ENCODE measurements at regions not wholly inside any gene's neighbourhood (a gene's known extent, or its start where the extent isn't known, plus 50 kb on each side); places are given as distances from the start of the nearest gene placed in this dataset.

GRCh38 chr2:2590841-2591541, 259.9 kb upstream of the MYT1L start:
- Histone ChIP-seq H3K4me2 (ENCODE audit: low read depth, low read length, poor library complexity, severe bottlenecking) (no peak overlapping the region), H3K36me3 (ENCODE audit: low read length) (no peaks in the 10 kb centered on the region; the same call in 1 of the 2 replicates), H3F3A (ENCODE audit: insufficient read depth) (no peaks in the 10 kb centered on the region), H3K4me3 (ENCODE audit: insufficient read depth, low read length, poor library complexity, severe bottlenecking) (no peak overlapping the region), H4K20me1 (ENCODE audit: low read depth, low read length) (no peaks in the 10 kb centered on the region), H3K27ac (ENCODE audit: low read depth, low read length) (no peak overlapping the region), H3K9me3 (ENCODE audit: insufficient read depth, low read length) (no peaks in the 10 kb centered on the region), H3K9me2 (replicated peaks; ENCODE audit: insufficient read depth, low read length) (no peaks in the 10 kb centered on the region), H3K79me2 (ENCODE audit: insufficient read depth, low read length) (no peaks in the 10 kb centered on the region), H3K9ac (ENCODE audit: low read length) (no peak overlapping the region), H2AFZ (ENCODE audit: low read depth, low read length, severe bottlenecking) (no peak overlapping the region), H3K27me3 (ENCODE audit: low read length) (no peaks in the 10 kb centered on the region)
- TF ChIP-seq EZH2phosphoT487 (conservative IDR thresholded peaks at IDR 0.05; ENCODE audit: low read length) (no peak), CTCF (IDR thresholded peaks at IDR 0.05; ENCODE audit: insufficient read depth, low read length, poor library complexity, severe bottlenecking) (no peak)

- Histone ChIP-seq H3K9ac (ENCODE audit: low read length) (no peak overlapping the region), H3K9me2 (replicated peaks; ENCODE audit: insufficient read depth, low read length) (no peaks in the 10 kb centered on the region), H3K9me3 (ENCODE audit: insufficient read depth, low read length) (no peaks in the 10 kb centered on the region), H3K36me3 (ENCODE audit: low read length) (no peaks in the 10 kb centered on the region; the same call in 1 of the 2 replicates), H3K79me2 (ENCODE audit: insufficient read depth, low read length) (no peaks in the 10 kb centered on the region), H3K27ac (ENCODE audit: low read depth, low read length) (no peak overlapping the region), H4K20me1 (ENCODE audit: low read depth, low read length) (no peaks in the 10 kb centered on the region), H3K4me3 (ENCODE audit: insufficient read depth, low read length, poor library complexity, severe bottlenecking) (no peak overlapping the region), H2AFZ (ENCODE audit: low read depth, low read length, severe bottlenecking) (no peak overlapping the region), H3K4me2 (ENCODE audit: low read depth, low read length, poor library complexity, severe bottlenecking) (no peak overlapping the region), H3F3A (ENCODE audit: insufficient read depth) (no peaks in the 10 kb centered on the region), H3K27me3 (ENCODE audit: low read length) (no peaks in the 10 kb centered on the region)
- no peak for TF ChIP-seq EZH2phosphoT487 (conservative IDR thresholded peaks at IDR 0.05; ENCODE audit: low read length)
- TF ChIP-seq CTCF (IDR thresholded peaks at IDR 0.05; ENCODE audit: insufficient read depth, low read length, poor library complexity, severe bottlenecking): no peak
These were observed 259.1 kb upstream of the MYT1L start for GRCh38 chr2:2590141-2590540.

- Histone ChIP-seq H3F3A (ENCODE audit: insufficient read depth) (no peaks in the 10 kb centered on the region), H4K20me1 (ENCODE audit: low read depth, low read length) (no peaks in the 10 kb centered on the region), H3K4me2 (ENCODE audit: low read depth, low read length, poor library complexity, severe bottlenecking) (no peak overlapping the region), H3K9me2 (replicated peaks; ENCODE audit: insufficient read depth, low read length) (no peaks in the 10 kb centered on the region), H3K27ac (ENCODE audit: low read depth, low read length) (no peak overlapping the region), H3K9me3 (ENCODE audit: insufficient read depth, low read length) (no peaks in the 10 kb centered on the region), H3K79me2 (ENCODE audit: insufficient read depth, low read length) (no peaks in the 10 kb centered on the region), H3K9ac (ENCODE audit: low read length) (no peak overlapping the region), H3K36me3 (ENCODE audit: low read length) (no peaks in the 10 kb centered on the region; the same call in 1 of the 2 replicates), H3K27me3 (ENCODE audit: low read length) (no peaks in the 10 kb centered on the region), H2AFZ (ENCODE audit: low read depth, low read length, severe bottlenecking) (no peak overlapping the region), H3K4me3 (ENCODE audit: insufficient read depth, low read length, poor library complexity, severe bottlenecking) (no peak overlapping the region)
- TF ChIP-seq CTCF (IDR thresholded peaks at IDR 0.05; ENCODE audit: insufficient read depth, low read length, poor library complexity, severe bottlenecking) (no peak), EZH2phosphoT487 (conservative IDR thresholded peaks at IDR 0.05; ENCODE audit: low read length) (no peak)
These were observed 257.7 kb upstream of the MYT1L start for GRCh38 chr2:2588777-2589176.

All from SU-DHL-6 (cell line).